ENCODE measurements at regions not wholly inside any gene's neighbourhood (a gene's known extent, or its start where the extent isn't known, plus 50 kb on each side); places are given as distances from the start of the nearest gene placed in this dataset.

- TF ChIP-seq, protein P1, sequence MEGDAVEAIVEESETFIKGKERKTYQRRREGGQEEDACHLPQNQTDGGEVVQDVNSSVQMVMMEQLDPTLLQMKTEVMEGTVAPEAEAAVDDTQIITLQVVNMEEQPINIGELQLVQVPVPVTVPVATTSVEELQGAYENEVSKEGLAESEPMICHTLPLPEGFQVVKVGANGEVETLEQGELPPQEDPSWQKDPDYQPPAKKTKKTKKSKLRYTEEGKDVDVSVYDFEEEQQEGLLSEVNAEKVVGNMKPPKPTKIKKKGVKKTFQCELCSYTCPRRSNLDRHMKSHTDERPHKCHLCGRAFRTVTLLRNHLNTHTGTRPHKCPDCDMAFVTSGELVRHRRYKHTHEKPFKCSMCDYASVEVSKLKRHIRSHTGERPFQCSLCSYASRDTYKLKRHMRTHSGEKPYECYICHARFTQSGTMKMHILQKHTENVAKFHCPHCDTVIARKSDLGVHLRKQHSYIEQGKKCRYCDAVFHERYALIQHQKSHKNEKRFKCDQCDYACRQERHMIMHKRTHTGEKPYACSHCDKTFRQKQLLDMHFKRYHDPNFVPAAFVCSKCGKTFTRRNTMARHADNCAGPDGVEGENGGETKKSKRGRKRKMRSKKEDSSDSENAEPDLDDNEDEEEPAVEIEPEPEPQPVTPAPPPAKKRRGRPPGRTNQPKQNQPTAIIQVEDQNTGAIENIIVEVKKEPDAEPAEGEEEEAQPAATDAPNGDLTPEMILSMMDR (IDR thresholded peaks at IDR 0.05; ENCODE audit: low read depth, low read length) = no peak
- Histone ChIP-seq H3K27ac (ENCODE audit: low read depth, low read length) (no peak overlapping the region), H3K9me3 (ENCODE audit: control insufficient read depth, insufficient read depth, low read length) (no peaks in the 10 kb centered on the region), H3K4me3 (ENCODE audit: low read depth, low read length) (no peak overlapping the region), H3K27me3 (ENCODE audit: control insufficient read depth, insufficient read depth, low read length) (no peaks in the 10 kb centered on the region)
- no peak for DNase-seq (ENCODE audit: low read depth, low spot score)
- ChIA-PET CTCF (interaction anchor here (1.1 kb wide), 2 partner anchors 18 to 427 kb away, joined by 3 read pairs; no protein-coding TSS in a partner anchor), POLR2A (no interaction called here)
Measured at GRCh38 chr14:30331030-30331429, 227.9 kb upstream of the G2E3 start.

- Histone ChIP-seq H3K4me3 (ENCODE audit: low read depth, low read length) (no peak overlapping the region), H3K27me3 (ENCODE audit: control insufficient read depth, insufficient read depth, low read length) (no peaks in the 10 kb centered on the region), H3K27ac (ENCODE audit: low read depth, low read length) (no peak overlapping the region), H3K9me3 (ENCODE audit: control insufficient read depth, insufficient read depth, low read length) (no peaks in the 10 kb centered on the region)
- POLR2A ChIA-PET = no interaction called here
- TF ChIP-seq, protein P1 (IDR thresholded peaks at IDR 0.05; ENCODE audit: low read depth, low read length) = no peak
- DNase-seq (ENCODE audit: low read depth, low spot score) = no peak
- CTCF ChIA-PET = interaction anchor here (1.7 kb wide), 1 partner anchor 48 kb away, joined by 6 read pairs; no protein-coding TSS in a partner anchor
Measured at GRCh38 chr14:30332374-30332773, 226.6 kb upstream of the G2E3 start.

GRCh38 chr14:30333934-30334333 is 225.0 kb upstream of the G2E3 start:
- DNase-seq (ENCODE audit: low read depth, low spot score) = no peak
- TF ChIP-seq, protein P1 (IDR thresholded peaks at IDR 0.05; ENCODE audit: low read depth, low read length) = no peak

GRCh38 chr14:30337456-30337855 is 221.5 kb upstream of the G2E3 start:
- TF ChIP-seq, protein P1 (IDR thresholded peaks at IDR 0.05; ENCODE audit: low read depth, low read length) = no peak
- ChIA-PET CTCF (no interaction called here), POLR2A (no interaction called here)
- H3K27me3 ChIP-seq (ENCODE audit: control insufficient read depth, insufficient read depth, low read length) = no peaks in the 10 kb centered on the region
- H3K27ac ChIP-seq (ENCODE audit: low read depth, low read length) = no peak overlapping the region
- no peaks in the 10 kb centered on the region for H3K9me3 ChIP-seq (ENCODE audit: control insufficient read depth, insufficient read depth, low read length)
- DNase-seq (ENCODE audit: low read depth, low spot score) = no peak
- no peak overlapping the region for H3K4me3 ChIP-seq (ENCODE audit: low read depth, low read length)

More at GRCh38 chr14:30333934-30334333, 225.0 kb upstream of the G2E3 start:
- no peak overlapping the region for H3K27ac ChIP-seq (ENCODE audit: low read depth, low read length)
- ChIA-PET POLR2A (no interaction called here), CTCF (interaction anchor here (1.7 kb wide), 1 partner anchor 50 kb away, joined by 6 read pairs; no protein-coding TSS in a partner anchor)
- H3K4me3 ChIP-seq (ENCODE audit: low read depth, low read length) = no peak overlapping the region
- H3K27me3 ChIP-seq (ENCODE audit: control insufficient read depth, insufficient read depth, low read length) = no peaks in the 10 kb centered on the region
- H3K9me3 ChIP-seq (ENCODE audit: control insufficient read depth, insufficient read depth, low read length) = no peaks in the 10 kb centered on the region

- Histone ChIP-seq H3K27me3 (ENCODE audit: control insufficient read depth, insufficient read depth, low read length) (no peaks in the 10 kb centered on the region), H3K9me3 (ENCODE audit: control insufficient read depth, insufficient read depth, low read length) (no peaks in the 10 kb centered on the region), H3K4me3 (ENCODE audit: low read depth, low read length) (no peak overlapping the region), H3K27ac (ENCODE audit: low read depth, low read length) (no peak overlapping the region)
- ChIA-PET POLR2A (no interaction called here), CTCF (interaction anchor here (1.0 to 1.1 kb wide), 2 partner anchors 11 to 69 kb away, joined by 3 to 5 read pairs; no protein-coding TSS in a partner anchor)
- TF ChIP-seq, protein P1 (IDR thresholded peaks at IDR 0.05; ENCODE audit: low read depth, low read length) = no peak
- DNase-seq (ENCODE audit: low read depth, low spot score) = no peak
Measured at GRCh38 chr14:30339311-30339901, 219.6 kb upstream of the G2E3 start.

Data from AG04450 (cell line).